ENCODE measurements at regions not wholly inside any gene's neighbourhood (a gene's known extent, or its start where the extent isn't known, plus 50 kb on each side); places are given as distances from the start of the nearest gene placed in this dataset.

GRCh38 chr4:41471126-41472071 lies 66.6 kb upstream of the LIMCH1 start:
- TF ChIP-seq, protein P1, sequence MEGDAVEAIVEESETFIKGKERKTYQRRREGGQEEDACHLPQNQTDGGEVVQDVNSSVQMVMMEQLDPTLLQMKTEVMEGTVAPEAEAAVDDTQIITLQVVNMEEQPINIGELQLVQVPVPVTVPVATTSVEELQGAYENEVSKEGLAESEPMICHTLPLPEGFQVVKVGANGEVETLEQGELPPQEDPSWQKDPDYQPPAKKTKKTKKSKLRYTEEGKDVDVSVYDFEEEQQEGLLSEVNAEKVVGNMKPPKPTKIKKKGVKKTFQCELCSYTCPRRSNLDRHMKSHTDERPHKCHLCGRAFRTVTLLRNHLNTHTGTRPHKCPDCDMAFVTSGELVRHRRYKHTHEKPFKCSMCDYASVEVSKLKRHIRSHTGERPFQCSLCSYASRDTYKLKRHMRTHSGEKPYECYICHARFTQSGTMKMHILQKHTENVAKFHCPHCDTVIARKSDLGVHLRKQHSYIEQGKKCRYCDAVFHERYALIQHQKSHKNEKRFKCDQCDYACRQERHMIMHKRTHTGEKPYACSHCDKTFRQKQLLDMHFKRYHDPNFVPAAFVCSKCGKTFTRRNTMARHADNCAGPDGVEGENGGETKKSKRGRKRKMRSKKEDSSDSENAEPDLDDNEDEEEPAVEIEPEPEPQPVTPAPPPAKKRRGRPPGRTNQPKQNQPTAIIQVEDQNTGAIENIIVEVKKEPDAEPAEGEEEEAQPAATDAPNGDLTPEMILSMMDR (IDR thresholded peaks at IDR 0.05), result no peak
- TF ChIP-seq POLR2A (IDR thresholded peaks at IDR 0.05), result no peak
